Erythroblast (primary cell): ENCODE measurements at regions not wholly inside any gene's neighbourhood (a gene's known extent, or its start where the extent isn't known, plus 50 kb on each side); places are given as distances from the start of the nearest gene placed in this dataset.

Source experiments
- GATA1 ChIP-seq: IDR thresholded peaks from 2 replicates; pipeline ENCODE4 v1.6.1; 2011; ENCODE audit warnings: low read depth, mild to moderate bottlenecking, control low read depth, low read length, moderate library complexity
- POLR2A ChIP-seq: IDR thresholded peaks from 2 replicates; pipeline ENCODE4 v1.6.1; 2011; ENCODE audit warnings: mild to moderate bottlenecking, low read length

- TF ChIP-seq POLR2A: no peak
- TF ChIP-seq GATA1: no peak
Observed at GRCh38 chr7:114085592-114086501, 167.0 kb upstream of the PPP1R3A start.
